ENCODE measurements at regions not wholly inside any gene's neighbourhood (a gene's known extent, or its start where the extent isn't known, plus 50 kb on each side); places are given as distances from the start of the nearest gene placed in this dataset.

DNA sequence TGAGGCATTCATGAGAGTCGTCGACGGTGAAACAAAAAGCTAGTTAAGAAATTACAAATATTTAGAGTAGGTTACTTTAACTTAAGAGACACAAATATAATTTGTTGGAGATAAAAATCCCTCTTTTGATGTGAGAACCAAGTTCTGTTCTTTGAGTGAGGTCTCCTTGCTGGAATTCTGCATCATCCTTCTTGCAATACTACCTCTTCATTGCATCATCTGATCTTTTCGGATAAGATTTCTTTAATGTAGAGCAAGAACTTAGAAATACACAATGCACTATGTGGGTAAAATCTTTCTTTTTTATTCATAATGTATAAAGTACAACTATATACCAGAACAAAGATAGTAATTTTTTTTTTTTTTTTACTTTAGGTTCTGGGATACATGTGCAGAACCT, 118.4 kb downstream of the ARL4C start:
- TF ChIP-seq, protein P1, sequence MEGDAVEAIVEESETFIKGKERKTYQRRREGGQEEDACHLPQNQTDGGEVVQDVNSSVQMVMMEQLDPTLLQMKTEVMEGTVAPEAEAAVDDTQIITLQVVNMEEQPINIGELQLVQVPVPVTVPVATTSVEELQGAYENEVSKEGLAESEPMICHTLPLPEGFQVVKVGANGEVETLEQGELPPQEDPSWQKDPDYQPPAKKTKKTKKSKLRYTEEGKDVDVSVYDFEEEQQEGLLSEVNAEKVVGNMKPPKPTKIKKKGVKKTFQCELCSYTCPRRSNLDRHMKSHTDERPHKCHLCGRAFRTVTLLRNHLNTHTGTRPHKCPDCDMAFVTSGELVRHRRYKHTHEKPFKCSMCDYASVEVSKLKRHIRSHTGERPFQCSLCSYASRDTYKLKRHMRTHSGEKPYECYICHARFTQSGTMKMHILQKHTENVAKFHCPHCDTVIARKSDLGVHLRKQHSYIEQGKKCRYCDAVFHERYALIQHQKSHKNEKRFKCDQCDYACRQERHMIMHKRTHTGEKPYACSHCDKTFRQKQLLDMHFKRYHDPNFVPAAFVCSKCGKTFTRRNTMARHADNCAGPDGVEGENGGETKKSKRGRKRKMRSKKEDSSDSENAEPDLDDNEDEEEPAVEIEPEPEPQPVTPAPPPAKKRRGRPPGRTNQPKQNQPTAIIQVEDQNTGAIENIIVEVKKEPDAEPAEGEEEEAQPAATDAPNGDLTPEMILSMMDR (IDR thresholded peaks at IDR 0.05): no peak
- no peak for TF ChIP-seq POLR2A (IDR thresholded peaks at IDR 0.05; ENCODE audit: low read depth)

Measured in esophagus muscularis mucosa (tissue), 3 donors.